Activated CD4-positive, alpha-beta T cell treated with anti-CD3 and anti-CD28 coated beads, Interleukin-2, amount 10 ng/mL, durations not matched to agents 7 days and 5 days (primary cell): ENCODE measurements at regions not wholly inside any gene's neighbourhood (a gene's known extent, or its start where the extent isn't known, plus 50 kb on each side); places are given as distances from the start of the nearest gene placed in this dataset.
"Not testable (repeated sequence)": the region's sequence is repeated elsewhere in the genome, so short reads cannot be mapped to it uniquely, and the experiment has no call there.

Source experiments
- CTCF ChIA-PET: fragments of 350-600 bp; sonication (Branson Sonifier 250); formaldehyde crosslinking; loops from one replicate; lab custom pipeline; 2021; ENCODE audit warnings: antibody characterized with exemption; lab: Charles Lee
- POLR2A ChIA-PET: fragments of 350-600 bp; sonication (Branson Sonifier 250); formaldehyde crosslinking; loops from one replicate; lab custom pipeline; 2021; ENCODE audit warnings: antibody characterized with exemption; lab: Charles Lee
- DNase-seq: peaks from one replicate; pipeline ENCODE4 v3.0.0-alpha.2; 2020
- H3K27ac Mint-ChIP-seq: one replicate; pipeline ENCODE4 v1.8.0; 2021; ENCODE audit warnings: mild to moderate bottlenecking, moderate library complexity, mixed read lengths
- H3K27me3 Mint-ChIP-seq: one replicate; pipeline ENCODE4 v1.8.0; 2021; ENCODE audit warnings: mixed read lengths
- H3K36me3 Mint-ChIP-seq: one replicate; pipeline ENCODE4 v1.8.0; 2021; ENCODE audit warnings: low read depth, mixed read lengths
- H3K4me1 Mint-ChIP-seq: one replicate; pipeline ENCODE4 v1.8.0; 2021; ENCODE audit warnings: mixed read lengths
- H3K4me3 Mint-ChIP-seq: one replicate; pipeline ENCODE4 v1.8.0; 2021; ENCODE audit warnings: mild to moderate bottlenecking, moderate library complexity, mixed read lengths
- H3K9me3 Mint-ChIP-seq: one replicate; pipeline ENCODE4 v1.8.0; 2021; ENCODE audit warnings: mixed read lengths

DNA sequence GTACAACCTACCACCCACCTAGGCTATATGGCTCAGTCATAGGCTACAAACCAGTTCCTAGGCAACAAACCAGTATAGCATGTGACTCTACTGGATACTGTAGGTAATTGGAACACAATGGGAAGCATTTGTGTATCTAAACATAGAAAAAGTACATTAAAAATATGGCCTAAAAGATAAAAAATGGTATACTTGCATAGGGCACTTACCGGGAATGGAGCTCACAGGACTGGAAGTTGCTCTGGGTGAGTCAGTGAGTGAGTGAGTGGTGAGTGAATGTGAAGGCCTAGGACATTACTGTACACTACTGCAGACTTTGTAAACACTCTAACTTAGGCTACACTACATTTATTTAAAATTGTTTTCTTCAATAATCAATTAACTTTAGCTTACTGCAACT lies 139.2 kb upstream of the RBPJ start:
- CTCF ChIA-PET, result interaction anchor here (0.6 to 1.9 kb wide), 6 partner anchors 10 to 28 kb away, joined by 3 to 6 read pairs (median 3); no protein-coding TSS in a partner anchor
- Mint-ChIP-seq H3K27me3 (no peaks in the 10 kb centered on the region), H3K4me3 (no peak overlapping the region)

DNA sequence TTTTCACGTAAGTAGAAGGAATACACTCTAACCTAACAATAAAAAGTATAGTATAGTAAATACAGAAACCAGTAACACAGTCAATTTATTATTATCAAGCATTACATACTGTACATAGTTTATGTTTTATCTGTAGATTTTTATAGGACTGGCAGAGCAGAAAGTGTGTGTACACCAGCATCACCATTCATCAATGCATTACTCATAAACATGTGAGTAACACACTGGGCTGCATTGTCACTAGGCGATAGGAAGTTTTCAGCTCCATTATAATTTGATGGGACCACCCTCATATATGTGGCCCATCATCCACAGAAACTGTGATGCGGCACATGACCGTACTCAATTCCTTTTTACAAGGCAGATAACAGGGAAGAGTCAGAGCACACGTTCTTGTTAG lies 137.8 kb upstream of the RBPJ start:
- POLR2A ChIA-PET, result no interaction called here
- CTCF ChIA-PET, result interaction anchor here (1.3 to 1.9 kb wide), 2 partner anchors 9 to 13 kb away, joined by 3 to 6 read pairs; no protein-coding TSS in a partner anchor
- H3K27me3 Mint-ChIP-seq, result no peaks in the 10 kb centered on the region
- H3K36me3 Mint-ChIP-seq, result peaks cover 2% of the 10 kb centered on the region
- H3K27ac Mint-ChIP-seq, result no peak overlapping the region
- H3K9me3 Mint-ChIP-seq, result peaks cover 6% of the 10 kb centered on the region
- H3K4me1 Mint-ChIP-seq, result no peaks in the 10 kb centered on the region
- H3K4me3 Mint-ChIP-seq, result no peak overlapping the region
- DNase-seq, result no peak

More for the DNA sequence above, 139.2 kb upstream of the RBPJ start:
- Mint-ChIP-seq H3K9me3 (peaks cover 6% of the 10 kb centered on the region), H3K4me1 (no peaks in the 10 kb centered on the region), H3K36me3 (peaks cover 2% of the 10 kb centered on the region), H3K27ac (no peak overlapping the region)
- DNase-seq, result no peak
- POLR2A ChIA-PET, result no interaction called here

DNA sequence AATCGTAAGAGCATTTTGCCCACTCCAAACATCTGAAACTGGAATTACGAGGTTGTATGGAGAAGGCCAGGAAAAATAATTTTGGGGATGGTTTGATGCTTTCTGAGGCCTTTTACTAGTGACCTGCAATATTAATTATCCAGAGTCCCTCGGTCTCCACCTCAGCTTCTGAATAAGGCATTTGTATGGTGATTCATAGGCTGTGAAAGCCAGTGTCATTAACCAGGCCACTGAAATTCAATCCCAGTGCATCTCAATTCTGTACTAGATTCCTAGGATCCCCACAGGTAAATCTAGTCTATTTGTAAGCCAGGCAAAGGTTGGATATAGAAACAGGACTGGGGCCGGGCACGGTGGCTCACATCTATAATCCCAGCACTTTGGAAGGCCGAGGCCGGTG lies 135.4 kb upstream of the RBPJ start:
- Mint-ChIP-seq H3K27me3 (no peaks in the 10 kb centered on the region), H3K36me3 (no peaks in the 10 kb centered on the region), H3K27ac (no peak overlapping the region), H3K4me3 (no peak overlapping the region), H3K4me1 (no peaks in the 10 kb centered on the region), H3K9me3 (peaks cover 2% of the 10 kb centered on the region)
- POLR2A ChIA-PET, result interaction anchor here (0.7 kb wide), 1 partner anchor 795 kb away, joined by 3 read pairs; no protein-coding TSS in a partner anchor
- CTCF ChIA-PET, result no interaction called here
- DNase-seq, result no peak

DNA sequence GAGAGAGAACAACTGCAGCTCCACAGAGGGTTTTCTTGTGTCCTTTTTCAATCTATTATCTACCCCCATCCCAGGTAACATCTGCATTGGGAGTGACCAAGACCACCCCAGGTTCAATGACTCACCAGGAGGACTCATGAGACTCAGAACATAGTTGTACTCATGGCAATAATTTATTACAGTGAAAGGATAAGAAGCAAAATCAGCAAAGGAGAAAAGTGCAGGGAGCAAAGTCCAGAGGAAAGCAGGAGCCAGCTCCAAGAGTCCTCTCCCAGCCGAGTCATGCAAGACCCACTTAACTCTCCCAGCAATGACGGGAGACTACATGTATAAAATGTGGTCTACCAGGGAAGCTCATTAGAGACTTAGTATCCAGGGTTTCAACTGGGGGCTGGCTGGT lies 129.5 kb upstream of the RBPJ start:
- Mint-ChIP-seq H3K27ac (no peak overlapping the region), H3K36me3 (peaks cover 16% of the 10 kb centered on the region)
- POLR2A ChIA-PET, result no interaction called here

DNA sequence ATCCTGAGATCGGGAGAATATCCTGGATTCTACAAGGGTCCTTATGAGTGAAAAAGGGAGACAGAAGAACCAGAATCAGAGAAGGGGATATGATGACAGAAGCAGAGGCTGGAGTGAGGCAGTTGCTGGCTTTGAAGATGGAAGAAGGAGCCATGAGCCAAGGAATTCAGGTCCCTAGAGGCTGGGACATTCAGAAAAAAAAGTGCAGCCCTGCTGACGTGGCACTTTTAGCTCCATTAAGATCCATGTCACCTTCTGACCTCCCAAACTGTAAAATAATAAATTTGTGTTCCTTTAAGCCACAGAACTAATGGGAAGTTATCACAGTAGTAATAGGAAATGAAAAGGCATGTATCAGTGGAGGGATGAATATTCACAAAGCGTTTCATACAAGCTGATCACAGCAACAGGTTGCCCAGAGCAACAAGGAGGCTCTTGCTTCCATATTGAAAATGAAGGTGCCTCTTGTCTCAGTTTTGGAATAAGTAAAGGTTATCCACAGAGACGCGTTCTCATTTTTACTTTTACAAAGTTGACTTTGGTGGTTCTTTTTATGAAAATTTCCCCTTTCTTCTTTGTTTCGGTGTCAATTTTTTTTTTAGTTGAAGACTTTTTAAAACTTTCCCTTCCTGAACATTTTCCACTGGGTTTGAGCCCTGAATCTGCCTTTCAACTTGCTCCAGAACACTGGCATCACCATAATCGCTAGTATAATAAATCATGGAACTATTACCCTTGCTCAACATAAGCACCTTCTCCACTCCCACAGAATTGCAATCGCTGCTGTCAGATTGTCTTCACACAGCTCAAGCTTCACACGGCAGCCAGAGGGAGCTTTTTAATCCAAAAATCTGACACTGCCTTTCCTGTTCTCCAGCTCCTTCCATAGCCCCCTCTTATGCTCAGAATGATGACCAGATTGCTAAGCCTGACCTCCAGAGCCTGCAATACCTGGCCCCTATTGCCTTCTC lies 127.6 kb upstream of the RBPJ start:
- H3K27ac Mint-ChIP-seq, result no peak overlapping the region
- ChIA-PET POLR2A (no interaction called here), CTCF (interaction anchor here (1.8 kb wide), 1 partner anchor 11 kb away, joined by 5 read pairs; no protein-coding TSS in a partner anchor)

More for the DNA sequence above, 129.5 kb upstream of the RBPJ start:
- no peak for DNase-seq
- CTCF ChIA-PET, result interaction anchor here (0.7 to 2.1 kb wide), 5 partner anchors 9 to 139 kb away, joined by 3 to 6 read pairs (median 4); no protein-coding TSS in a partner anchor
- Mint-ChIP-seq H3K9me3 (peaks cover 7% of the 10 kb centered on the region), H3K4me3 (no peak overlapping the region), H3K27me3 (no peaks in the 10 kb centered on the region), H3K4me1 (peaks cover 30% of the 10 kb centered on the region)

DNA sequence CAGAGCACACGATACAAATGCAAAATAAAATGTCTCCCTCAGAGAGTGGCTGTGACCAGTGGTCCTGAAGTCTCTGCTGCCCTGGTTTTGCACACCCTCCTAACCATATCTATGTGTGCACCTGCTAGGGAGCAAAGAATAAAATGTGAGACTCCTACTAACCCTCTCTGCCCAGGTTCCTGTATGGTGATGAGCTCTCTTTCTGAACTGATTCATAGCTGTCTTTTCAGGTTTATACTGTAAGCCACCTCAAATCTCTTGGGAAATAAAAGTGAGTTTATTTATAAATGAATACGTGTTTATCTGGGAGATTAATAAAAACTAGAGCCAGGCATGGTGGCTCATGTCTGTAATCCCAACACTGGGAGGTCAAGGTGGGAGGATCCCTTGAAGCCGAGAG lies 126.0 kb upstream of the RBPJ start:
- CTCF ChIA-PET, result interaction anchor here (0.6 to 1.8 kb wide), 12 partner anchors 10 to 124 kb away, joined by 3 to 8 read pairs (median 4); no protein-coding TSS in a partner anchor
- DNase-seq, result no peak
- POLR2A ChIA-PET, result no interaction called here

More for the DNA sequence above, 127.6 kb upstream of the RBPJ start:
- Mint-ChIP-seq H3K9me3 (peaks cover 7% of the 10 kb centered on the region), H3K27me3 (no peaks in the 10 kb centered on the region), H3K4me1 (peaks cover 48% of the 10 kb centered on the region), H3K4me3 (no peak overlapping the region), H3K36me3 (peaks cover 18% of the 10 kb centered on the region)
- no peak for DNase-seq

DNA sequence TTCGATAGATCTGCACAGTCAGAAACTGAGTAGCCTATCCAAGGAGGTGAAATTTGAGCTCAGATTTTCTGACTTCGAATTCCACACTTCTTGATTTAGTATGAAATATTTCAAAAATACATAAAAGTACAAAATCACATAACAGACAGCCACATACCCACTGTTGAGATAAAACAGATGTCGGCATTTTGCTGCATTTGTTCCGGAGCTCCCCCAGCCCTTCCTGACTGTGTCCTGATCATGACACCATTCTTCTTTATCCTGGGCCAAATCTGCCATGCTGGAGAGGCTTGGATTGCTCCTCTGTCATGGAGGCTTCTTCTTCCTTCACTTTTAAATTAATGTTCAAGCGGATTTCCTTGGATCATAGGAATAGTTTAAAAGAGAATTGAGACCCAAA lies 124.2 kb upstream of the RBPJ start:
- Mint-ChIP-seq H3K4me3 (no peak overlapping the region), H3K4me1 (peaks cover 67% of the 10 kb centered on the region), H3K27me3 (no peaks in the 10 kb centered on the region), H3K27ac (peak overlapping the region; percentile 96), H3K9me3 (peaks cover 7% of the 10 kb centered on the region), H3K36me3 (peaks cover 24% of the 10 kb centered on the region)
- CTCF ChIA-PET, result interaction anchor here (0.8 to 1.2 kb wide), 3 partner anchors 14 to 129 kb away, joined by 3 to 5 read pairs (median 3); no protein-coding TSS in a partner anchor
- POLR2A ChIA-PET, result no interaction called here
- DNase-seq, result no peak

More for the DNA sequence above, 126.0 kb upstream of the RBPJ start:
- Mint-ChIP-seq H3K27me3 (no peaks in the 10 kb centered on the region), H3K9me3 (peaks cover 7% of the 10 kb centered on the region), H3K4me3 (no peak overlapping the region), H3K36me3 (peaks cover 20% of the 10 kb centered on the region), H3K4me1 (peaks cover 61% of the 10 kb centered on the region), H3K27ac (peak overlapping the region; percentile 69)

DNA sequence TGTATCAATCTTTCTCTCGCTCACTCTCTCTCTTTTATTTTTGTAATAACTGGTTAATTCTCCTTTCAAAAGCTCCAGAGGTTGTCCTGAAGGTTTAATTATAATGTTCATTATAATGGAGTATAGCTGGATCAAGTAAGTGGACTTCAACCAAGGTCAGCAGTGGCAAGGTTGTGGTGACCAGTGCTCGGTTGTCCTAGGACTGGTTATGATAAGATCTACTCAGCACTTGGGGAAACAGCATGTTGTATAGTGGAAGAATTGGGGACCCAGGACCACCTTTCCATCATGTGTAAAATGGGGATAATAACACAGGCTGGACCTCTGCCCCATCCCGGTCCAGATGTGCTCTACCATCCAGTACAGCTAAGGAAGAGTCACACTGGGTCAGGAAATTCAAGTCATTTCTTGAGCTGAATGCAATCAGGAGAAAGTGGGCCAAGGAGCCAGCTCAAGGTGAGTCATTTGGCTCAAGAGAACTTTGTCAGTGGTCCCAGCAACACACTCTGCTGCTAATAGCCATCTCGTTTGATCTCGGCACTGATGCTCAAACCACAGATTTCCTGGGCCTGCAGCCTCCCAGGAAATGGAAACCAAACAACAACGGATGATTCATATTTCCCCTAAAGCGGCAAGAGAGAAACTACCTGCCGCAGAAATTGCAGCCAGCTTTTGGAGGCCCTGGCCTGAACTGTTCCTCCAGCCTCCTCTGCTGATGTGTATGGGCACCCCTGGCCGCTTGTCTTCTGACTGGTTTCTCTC lies 123.6 kb upstream of the RBPJ start:
- Mint-ChIP-seq H3K27ac (peak overlapping the region; percentile 96), H3K27me3 (no peaks in the 10 kb centered on the region), H3K4me3 (peak overlapping the region; percentile 62), H3K4me1 (peaks cover 67% of the 10 kb centered on the region), H3K36me3 (peaks cover 26% of the 10 kb centered on the region), H3K9me3 (peaks cover 9% of the 10 kb centered on the region)
- POLR2A ChIA-PET, result interaction anchor here (1.0 kb wide), 1 partner anchor 122 kb away, joined by 6 read pairs; no protein-coding TSS in a partner anchor
- DNase-seq, result peak; percentile 80
- CTCF ChIA-PET, result interaction anchor here (0.6 to 1.2 kb wide), 6 partner anchors 10 to 128 kb away, joined by 3 to 5 read pairs (median 3); no protein-coding TSS in a partner anchor

DNA sequence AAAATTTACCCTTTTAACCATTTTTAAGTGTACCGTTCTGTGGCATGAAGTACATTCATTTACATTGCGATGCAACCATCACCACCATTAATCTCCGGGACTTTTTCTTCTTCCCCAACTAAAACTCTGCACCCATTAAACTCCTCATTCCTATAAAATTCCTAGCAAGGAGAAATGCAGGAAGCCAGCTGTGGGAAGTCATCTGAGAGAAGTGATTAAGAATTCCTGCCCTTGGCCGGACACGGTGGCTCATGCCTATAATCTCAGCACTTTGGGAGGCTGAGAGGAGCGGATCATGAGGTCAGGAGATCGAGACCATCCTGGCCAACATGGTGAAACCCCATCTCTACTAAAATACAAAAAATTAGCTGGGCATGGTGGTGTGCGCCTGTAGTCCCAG lies 121.9 kb upstream of the RBPJ start:
- CTCF ChIA-PET, result interaction anchor here (1.3 kb wide), 1 partner anchor 12 kb away, joined by 3 read pairs; no protein-coding TSS in a partner anchor
- Mint-ChIP-seq H3K9me3 (peaks cover 15% of the 10 kb centered on the region), H3K4me1 (peaks cover 72% of the 10 kb centered on the region), H3K27ac (peak overlapping the region; percentile 96), H3K36me3 (peaks cover 29% of the 10 kb centered on the region)
- H3K27me3 Mint-ChIP-seq, H3K4me3 Mint-ChIP-seq, POLR2A ChIA-PET, DNase-seq: not testable (repeated sequence)

DNA sequence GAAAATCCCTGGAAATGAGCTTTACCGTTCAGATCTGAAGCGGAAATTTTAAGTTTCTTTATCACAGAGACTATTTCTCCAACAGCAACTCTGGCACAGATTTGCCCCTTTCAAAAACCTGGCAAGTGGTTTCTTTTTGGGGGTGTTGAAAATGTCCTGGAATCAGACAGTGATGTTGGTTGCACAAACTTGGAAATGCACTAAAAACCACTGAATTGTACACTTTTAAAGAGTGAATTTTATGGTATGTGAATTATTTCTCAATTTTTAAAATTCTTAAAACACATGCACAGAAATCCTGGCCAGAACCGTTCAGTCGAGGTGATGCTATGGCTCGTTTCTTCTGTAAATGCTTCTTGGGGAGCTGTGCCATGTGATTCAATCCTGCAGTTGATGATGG lies 121.2 kb upstream of the RBPJ start:
- peaks cover 33% of the 10 kb centered on the region for H3K36me3 Mint-ChIP-seq
- peaks cover 74% of the 10 kb centered on the region for H3K4me1 Mint-ChIP-seq
- H3K27ac Mint-ChIP-seq, result no peak overlapping the region
- ChIA-PET POLR2A (no interaction called here), CTCF (interaction anchor here (1.3 kb wide), 1 partner anchor 11 kb away, joined by 3 read pairs; no protein-coding TSS in a partner anchor)
- no peak overlapping the region for H3K4me3 Mint-ChIP-seq
- peaks cover 17% of the 10 kb centered on the region for H3K9me3 Mint-ChIP-seq
- H3K27me3 Mint-ChIP-seq, result no peaks in the 10 kb centered on the region
- DNase-seq, result no peak

DNA sequence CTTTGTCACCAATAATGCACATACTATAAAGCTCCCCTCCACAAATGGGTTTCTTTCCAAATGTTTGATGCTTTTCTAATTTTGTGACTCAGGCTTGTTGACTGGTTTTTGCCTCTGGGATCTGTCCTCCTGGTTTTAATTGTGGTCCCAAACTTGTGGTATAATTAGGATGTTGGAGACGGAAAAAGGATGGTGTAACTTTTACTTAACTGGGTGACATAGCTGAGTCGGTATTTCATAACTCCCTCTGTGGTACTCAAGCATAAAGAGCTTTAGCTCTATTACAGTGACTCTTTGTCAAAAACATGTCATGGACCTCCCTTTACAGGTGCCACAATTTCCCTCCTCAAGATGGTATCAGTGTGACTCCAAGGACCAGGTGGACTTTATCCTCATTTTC lies 119.7 kb upstream of the RBPJ start:
- H3K27me3 Mint-ChIP-seq, result peaks cover 2% of the 10 kb centered on the region
- no peak overlapping the region for H3K4me3 Mint-ChIP-seq
- H3K9me3 Mint-ChIP-seq, result peaks cover 17% of the 10 kb centered on the region
- H3K27ac Mint-ChIP-seq, result no peak overlapping the region
- ChIA-PET CTCF (interaction anchor here (0.5 kb wide), 1 partner anchor 627 kb away, joined by 3 read pairs; no protein-coding TSS in a partner anchor), POLR2A (interaction anchor here (0.7 kb wide), 1 partner anchor 342 kb away, joined by 3 read pairs; no protein-coding TSS in a partner anchor)
- no peak for DNase-seq
- peaks cover 30% of the 10 kb centered on the region for H3K36me3 Mint-ChIP-seq
- peaks cover 70% of the 10 kb centered on the region for H3K4me1 Mint-ChIP-seq

DNA sequence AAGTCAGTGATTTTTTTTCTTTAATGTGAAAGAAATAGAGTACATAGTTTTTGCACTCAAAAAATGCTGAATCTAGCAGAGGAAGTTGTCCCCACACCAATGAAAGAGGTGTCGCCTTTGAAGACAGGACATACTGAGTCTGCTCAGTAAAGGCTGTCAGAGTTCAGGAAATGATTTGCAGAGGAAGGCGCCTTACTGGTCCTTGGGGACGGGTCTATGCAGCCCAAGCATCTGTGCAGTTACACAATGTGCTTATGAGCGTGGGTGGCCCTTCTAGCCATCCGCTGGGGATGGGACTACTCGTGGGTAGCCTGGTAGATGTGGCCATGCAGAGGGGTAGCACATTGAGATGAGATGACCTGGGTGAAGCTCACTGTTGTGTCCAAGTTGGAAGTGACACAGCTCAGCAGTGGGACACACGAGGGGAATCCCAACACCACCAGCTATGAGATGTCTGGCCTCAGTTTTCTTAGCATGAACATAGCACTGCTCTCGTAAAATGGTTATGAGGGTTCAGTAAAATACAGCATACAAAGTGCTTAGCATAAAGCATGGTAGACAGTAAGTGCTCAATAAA lies 116.5 kb upstream of the RBPJ start:
- Mint-ChIP-seq H3K4me1 (peaks cover 38% of the 10 kb centered on the region), H3K4me3 (no peak overlapping the region), H3K9me3 (peaks cover 17% of the 10 kb centered on the region), H3K27ac (peak overlapping the region; percentile 88), H3K27me3 (peaks cover 17% of the 10 kb centered on the region), H3K36me3 (peaks cover 24% of the 10 kb centered on the region)
- peak; percentile 44 for DNase-seq
- CTCF ChIA-PET, result interaction anchor here (0.6 to 1.4 kb wide), 4 partner anchors 9 to 122 kb away, joined by 3 to 8 read pairs (median 4); no protein-coding TSS in a partner anchor
- POLR2A ChIA-PET, result no interaction called here
